DOHH2 (cell line): ENCODE measurements at regions not wholly inside any gene's neighbourhood (a gene's known extent, or its start where the extent isn't known, plus 50 kb on each side); places are given as distances from the start of the nearest gene placed in this dataset.

Experiments
- H3F3A ChIP-seq: fragments of 200-600 bp; sonication (generic), shearing (Covaris generic); 2 replicates; pipeline ENCODE4 v1.6.0; 2016; ENCODE audit warnings: antibody characterized with exemption, mild to moderate bottlenecking; ENCODE audit not compliant: control insufficient read depth, insufficient read depth
- H3K27ac ChIP-seq: fragments of 200-600 bp; sonication (generic); 2 replicates; pipeline ENCODE4 v1.5.1; 2014; ENCODE audit warnings: low read depth, mild to moderate bottlenecking, low read length, moderate library complexity
- H3K27me3 ChIP-seq: fragments of 200-600 bp; sonication (generic); 2 replicates; pipeline ENCODE4 v1.6.1; 2014; ENCODE audit warnings: mild to moderate bottlenecking, low read length, mixed read lengths; ENCODE audit not compliant: control insufficient read depth
- H3K36me3 ChIP-seq: fragments of 200-600 bp; sonication (generic); 2 replicates; pipeline ENCODE4 v1.6.1; 2014; ENCODE audit warnings: mild to moderate bottlenecking, low read length, moderate library complexity, mixed read lengths; ENCODE audit not compliant: control insufficient read depth
- H3K4me1 ChIP-seq: fragments of 200-600 bp; sonication (generic); 2 replicates; pipeline ENCODE4 v1.6.1; 2014; ENCODE audit warnings: mild to moderate bottlenecking, low read length, mixed read lengths; ENCODE audit not compliant: control insufficient read depth
- H3K4me2 ChIP-seq: fragments of 200-600 bp; sonication (generic); 2 replicates; pipeline ENCODE4 v1.6.0; 2014; ENCODE audit warnings: mild to moderate bottlenecking, low read length, moderate library complexity
- H3K4me3 ChIP-seq: fragments of 200-600 bp; sonication (generic); 2 replicates; pipeline ENCODE4 v1.5.1; 2014; ENCODE audit warnings: mild to moderate bottlenecking, low read length, mixed read lengths
- H3K79me2 ChIP-seq: fragments of 200-600 bp; sonication (generic); 2 replicates; pipeline ENCODE4 v1.6.1; 2014; ENCODE audit warnings: mild to moderate bottlenecking, low read length, mixed read lengths; ENCODE audit not compliant: control insufficient read depth
- H3K9me2 ChIP-seq: fragments of 200-600 bp; sonication (generic); replicated peaks from 2 replicates; pipeline ENCODE4 v1.6.1; 2014; ENCODE audit warnings: mild to moderate bottlenecking, low read length, mixed read lengths; ENCODE audit not compliant: control insufficient read depth
- H3K9me3 ChIP-seq: fragments of 200-600 bp; sonication (generic); 2 replicates; pipeline ENCODE4 v1.6.1; 2014; ENCODE audit warnings: antibody characterized with exemption, low read length, mixed read lengths; ENCODE audit not compliant: control insufficient read depth, insufficient read depth
- H4K20me1 ChIP-seq: fragments of 200-600 bp; sonication (generic); 2 replicates; pipeline ENCODE4 v1.6.0; 2014; ENCODE audit warnings: low read depth, mild to moderate bottlenecking, antibody characterized with exemption, low read length, moderate library complexity; ENCODE audit not compliant: control insufficient read depth, insufficient read depth
- CTCF ChIP-seq: fragments of 200-600 bp; sonication (generic); IDR thresholded peaks from one replicate; pipeline ENCODE4 v1.5.1; 2014; ENCODE audit warnings: antibody characterized with exemption, mild to moderate bottlenecking, low read depth, low read length; ENCODE audit not compliant: poor library complexity, severe bottlenecking
- EZH2phosphoT487 ChIP-seq: fragments of 200-600 bp; sonication (generic); IDR thresholded peaks from 2 replicates; pipeline ENCODE4 v1.6.1; 2017; ENCODE audit warnings: borderline replicate concordance, mild to moderate bottlenecking, antibody characterized with exemption, low read length, moderate library complexity, mixed read lengths

- Histone ChIP-seq H3K4me3 (no peak overlapping the region), H3K27ac (no peak overlapping the region), H3K79me2 (no peaks in the 10 kb centered on the region), H3K4me1 (no peaks in the 10 kb centered on the region), H3K36me3 (no peaks in the 10 kb centered on the region), H3K9me3 (no peaks in the 10 kb centered on the region), H3K4me2 (no peak overlapping the region), H4K20me1 (no peaks in the 10 kb centered on the region), H3K27me3 (0 out of 2 replicates have a peak, but pooled peaks cover 3% of the 10 kb centered on the region), H3F3A (no peaks in the 10 kb centered on the region), H3K9me2 (no peaks in the 10 kb centered on the region)
- TF ChIP-seq CTCF (no peak), EZH2phosphoT487 (no peak)
Observed at GRCh38 chr15:35298509-35298908, 213.4 kb upstream of the NANOGP8 start.

GRCh38 chr15:35293353-35294130 is 208.4 kb upstream of the NANOGP8 start:
- H3K4me1 ChIP-seq: no peaks in the 10 kb centered on the region
- no peaks in the 10 kb centered on the region for H3K9me3 ChIP-seq
- H3K27ac ChIP-seq: no peak overlapping the region
- no peaks in the 10 kb centered on the region for H4K20me1 ChIP-seq
- no peaks in the 10 kb centered on the region for H3K79me2 ChIP-seq
- TF ChIP-seq CTCF (no peak), EZH2phosphoT487 (no peak)
- 0 out of 2 replicates have a peak, but pooled peaks cover 3% of the 10 kb centered on the region for H3K27me3 ChIP-seq
- no peaks in the 10 kb centered on the region for H3F3A ChIP-seq
- no peak overlapping the region for H3K4me3 ChIP-seq
- H3K4me2 ChIP-seq: no peak overlapping the region
- H3K9me2 ChIP-seq: no peaks in the 10 kb centered on the region
- no peaks in the 10 kb centered on the region for H3K36me3 ChIP-seq

GRCh38 chr15:35290301-35290721 is 205.2 kb upstream of the NANOGP8 start:
- no peak for TF ChIP-seq EZH2phosphoT487
- no peak for TF ChIP-seq CTCF
- Histone ChIP-seq H3K36me3 (no peaks in the 10 kb centered on the region), H3K4me1 (no peaks in the 10 kb centered on the region)

More at GRCh38 chr15:35290301-35290721, 205.2 kb upstream of the NANOGP8 start:
- Histone ChIP-seq H3F3A (no peaks in the 10 kb centered on the region), H3K79me2 (no peaks in the 10 kb centered on the region), H3K4me3 (no peak overlapping the region), H3K4me2 (no peak overlapping the region), H3K9me3 (no peaks in the 10 kb centered on the region), H3K27ac (no peak overlapping the region), H4K20me1 (no peaks in the 10 kb centered on the region), H3K9me2 (no peaks in the 10 kb centered on the region), H3K27me3 (0 out of 2 replicates have a peak, but pooled peaks cover 3% of the 10 kb centered on the region)
